Ishikawa (cell line): ENCODE measurements at regions not wholly inside any gene's neighbourhood (a gene's known extent, or its start where the extent isn't known, plus 50 kb on each side); places are given as distances from the start of the nearest gene placed in this dataset.

Source experiments
- CEBPB ChIP-seq: IDR thresholded peaks from 2 replicates; pipeline ENCODE4 v1.6.1; 2012
- CREB1 ChIP-seq: IDR thresholded peaks from 2 replicates; pipeline ENCODE4 v1.6.1; 2012; ENCODE audit warnings: low read depth
- EGR1 ChIP-seq: IDR thresholded peaks from 2 replicates; pipeline ENCODE4 v1.6.1; 2012
- EP300 ChIP-seq: IDR thresholded peaks from 2 replicates; pipeline ENCODE4 v1.6.1; 2012; ENCODE audit warnings: borderline replicate concordance
- FOXM1 ChIP-seq: IDR thresholded peaks from 2 replicates; pipeline ENCODE4 v1.6.1; 2012; ENCODE audit warnings: low read depth, borderline replicate concordance
- NFIC ChIP-seq: IDR thresholded peaks from 2 replicates; pipeline ENCODE4 v1.6.1; 2012
- RAD21 ChIP-seq: IDR thresholded peaks from 2 replicates; pipeline ENCODE4 v1.6.1; 2012; ENCODE audit warnings: low read depth
- TAF1 ChIP-seq: IDR thresholded peaks from 2 replicates; pipeline ENCODE4 v1.6.1; 2012; ENCODE audit warnings: low read depth, mild to moderate bottlenecking
- TEAD4 ChIP-seq: IDR thresholded peaks from 2 replicates; pipeline ENCODE4 v1.6.1; 2012
- TF ChIP-seq, protein P1 (sequence below): IDR thresholded peaks from 2 replicates; pipeline ENCODE4 v1.6.1; 2012
- TF ChIP-seq, protein P2 (sequence below): IDR thresholded peaks from 2 replicates; pipeline ENCODE4 v1.6.1; 2012

DNA sequence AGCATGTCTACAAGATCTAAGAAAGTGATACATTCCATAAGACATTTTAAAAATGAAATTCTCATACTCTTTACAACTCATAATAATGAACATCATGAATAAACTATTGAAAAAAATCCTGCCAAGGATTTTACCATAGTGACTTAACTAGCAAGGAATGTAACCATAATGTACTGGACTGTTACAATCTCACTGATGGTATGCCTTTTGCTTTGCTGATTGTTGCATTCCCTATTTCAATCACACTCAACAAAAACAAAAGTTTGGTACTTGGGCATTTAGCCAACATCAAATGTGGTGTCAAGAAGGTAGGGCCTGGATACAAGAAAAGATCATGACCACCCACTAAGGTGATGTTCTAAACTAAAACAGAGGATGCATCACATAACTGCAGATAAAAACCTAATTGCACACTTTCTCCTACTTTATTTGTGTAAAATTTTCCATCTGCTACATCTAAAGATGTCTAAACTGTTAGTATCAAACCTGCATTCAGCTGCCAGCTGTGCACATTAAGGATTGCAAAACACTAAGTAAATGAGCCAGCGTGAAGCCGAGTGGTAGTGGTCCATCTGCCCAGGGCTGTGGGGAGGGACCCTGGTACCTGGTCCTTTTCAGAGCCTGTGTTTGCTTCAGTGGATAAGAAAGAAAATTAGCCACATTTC is 564.4 kb downstream of the ZEB2 start:
- TF ChIP-seq EP300 (no peak), TEAD4 (no peak), EGR1 (no peak), NFIC (no peak), FOXM1 (no peak), TAF1 (no peak), CREB1 (no peak), RAD21 (no peak), CEBPB (no peak)
- TF ChIP-seq, protein P1, sequence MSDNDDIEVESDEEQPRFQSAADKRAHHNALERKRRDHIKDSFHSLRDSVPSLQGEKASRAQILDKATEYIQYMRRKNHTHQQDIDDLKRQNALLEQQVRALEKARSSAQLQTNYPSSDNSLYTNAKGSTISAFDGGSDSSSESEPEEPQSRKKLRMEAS = no peak
- TF ChIP-seq, protein P2, sequence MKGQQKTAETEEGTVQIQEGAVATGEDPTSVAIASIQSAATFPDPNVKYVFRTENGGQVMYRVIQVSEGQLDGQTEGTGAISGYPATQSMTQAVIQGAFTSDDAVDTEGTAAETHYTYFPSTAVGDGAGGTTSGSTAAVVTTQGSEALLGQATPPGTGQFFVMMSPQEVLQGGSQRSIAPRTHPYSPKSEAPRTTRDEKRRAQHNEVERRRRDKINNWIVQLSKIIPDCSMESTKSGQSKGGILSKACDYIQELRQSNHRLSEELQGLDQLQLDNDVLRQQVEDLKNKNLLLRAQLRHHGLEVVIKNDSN = no peak
